ENCODE measurements at regions not wholly inside any gene's neighbourhood (a gene's known extent, or its start where the extent isn't known, plus 50 kb on each side); places are given as distances from the start of the nearest gene placed in this dataset.

DNA sequence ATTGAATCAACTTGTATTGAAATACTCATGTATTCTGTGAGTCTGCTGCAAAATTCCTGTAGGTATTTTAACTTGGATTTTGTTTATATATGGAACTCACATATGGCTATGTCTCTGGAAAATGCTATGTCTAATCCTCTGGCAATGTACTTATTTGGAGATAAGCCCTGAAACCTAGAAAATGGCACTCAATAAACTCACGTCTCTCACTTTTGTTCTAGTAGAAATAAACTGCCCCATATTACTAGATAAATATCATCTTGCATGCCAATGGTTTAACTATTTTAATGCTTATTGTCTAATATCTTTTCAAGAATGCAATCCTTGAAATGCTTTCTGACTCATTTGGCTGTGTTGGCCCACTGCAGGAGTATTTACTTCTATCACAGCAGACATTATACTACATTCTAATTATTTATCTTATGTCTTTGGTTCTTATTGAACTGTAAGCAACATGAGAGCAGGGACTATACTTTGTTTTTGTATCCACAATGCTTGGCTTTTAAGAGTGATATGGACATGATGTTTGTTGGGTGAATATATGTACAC lies 292.2 kb upstream of the RSPO3 start:
- TF ChIP-seq, protein P1, sequence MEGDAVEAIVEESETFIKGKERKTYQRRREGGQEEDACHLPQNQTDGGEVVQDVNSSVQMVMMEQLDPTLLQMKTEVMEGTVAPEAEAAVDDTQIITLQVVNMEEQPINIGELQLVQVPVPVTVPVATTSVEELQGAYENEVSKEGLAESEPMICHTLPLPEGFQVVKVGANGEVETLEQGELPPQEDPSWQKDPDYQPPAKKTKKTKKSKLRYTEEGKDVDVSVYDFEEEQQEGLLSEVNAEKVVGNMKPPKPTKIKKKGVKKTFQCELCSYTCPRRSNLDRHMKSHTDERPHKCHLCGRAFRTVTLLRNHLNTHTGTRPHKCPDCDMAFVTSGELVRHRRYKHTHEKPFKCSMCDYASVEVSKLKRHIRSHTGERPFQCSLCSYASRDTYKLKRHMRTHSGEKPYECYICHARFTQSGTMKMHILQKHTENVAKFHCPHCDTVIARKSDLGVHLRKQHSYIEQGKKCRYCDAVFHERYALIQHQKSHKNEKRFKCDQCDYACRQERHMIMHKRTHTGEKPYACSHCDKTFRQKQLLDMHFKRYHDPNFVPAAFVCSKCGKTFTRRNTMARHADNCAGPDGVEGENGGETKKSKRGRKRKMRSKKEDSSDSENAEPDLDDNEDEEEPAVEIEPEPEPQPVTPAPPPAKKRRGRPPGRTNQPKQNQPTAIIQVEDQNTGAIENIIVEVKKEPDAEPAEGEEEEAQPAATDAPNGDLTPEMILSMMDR (IDR thresholded peaks at IDR 0.05): no peak
- no peak for TF ChIP-seq POLR2A (IDR thresholded peaks at IDR 0.05)
- no peak for DNase-seq
- Histone ChIP-seq H3K27me3 (no peaks in the 10 kb centered on the region), H3K9me3 (no peaks in the 10 kb centered on the region), H3K36me3 (no peaks in the 10 kb centered on the region), H3K27ac (no peak overlapping the region), H3K4me1 (no peaks in the 10 kb centered on the region), H3K4me3 (no peak overlapping the region)
- intact Hi-C loops (cut with DNase I): no loop called here
- WGBS, 2 donors: 57 to 71% methylated on average over 1 of the region's 1 CpG

DNA sequence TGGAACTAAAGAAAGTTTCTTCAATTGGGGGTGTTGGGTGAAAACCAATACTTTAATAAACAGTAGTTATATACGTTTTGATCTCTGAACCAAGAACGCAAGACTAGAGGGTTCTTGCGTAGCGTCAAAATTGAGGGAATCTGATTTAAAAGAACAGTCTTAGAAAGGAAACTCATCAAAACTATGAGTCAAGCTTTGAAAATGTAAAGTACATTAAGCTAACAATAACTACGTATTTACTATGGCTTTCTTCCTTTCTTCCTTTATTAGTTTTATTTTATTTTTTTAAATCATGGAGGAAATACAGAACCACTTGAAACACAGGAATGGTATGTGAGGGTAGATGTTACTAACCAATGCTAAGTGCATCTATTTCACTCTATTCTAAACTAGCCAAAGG lies 287.0 kb upstream of the RSPO3 start:
- H3K4me3 ChIP-seq: no peak overlapping the region
- intact Hi-C loops (cut with DNase I): no loop called here
- H3K4me1 ChIP-seq: no peaks in the 10 kb centered on the region
- DNase-seq: no peak
- no peaks in the 10 kb centered on the region for H3K36me3 ChIP-seq
- no peak overlapping the region for H3K27ac ChIP-seq
- no peaks in the 10 kb centered on the region for H3K27me3 ChIP-seq
- no peaks in the 10 kb centered on the region for H3K9me3 ChIP-seq
- no peak for TF ChIP-seq POLR2A (IDR thresholded peaks at IDR 0.05)
- TF ChIP-seq, protein P1 (IDR thresholded peaks at IDR 0.05): no peak
- 54 to 81% methylated on average over 5 of the region's 5 CpGs for WGBS, 2 donors

DNA sequence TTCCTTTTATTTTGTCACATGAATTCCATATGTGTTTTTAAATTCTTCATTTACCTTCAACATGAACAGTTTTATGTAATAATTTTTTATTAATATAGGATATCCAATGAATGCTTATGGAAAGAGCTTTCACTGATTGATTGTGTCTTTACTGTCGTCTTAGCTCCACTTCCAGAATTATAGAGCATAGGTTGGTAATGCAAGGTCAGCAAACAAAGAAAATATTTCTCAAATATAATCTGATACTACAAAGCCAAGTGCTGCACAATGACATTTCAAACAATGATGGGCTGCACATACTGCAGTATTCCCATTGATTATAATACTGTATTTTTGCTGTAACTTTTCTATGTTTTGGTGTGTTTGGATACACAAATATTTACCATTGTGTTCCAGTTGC lies 275.7 kb upstream of the RSPO3 start:
- H3K36me3 ChIP-seq: no peaks in the 10 kb centered on the region
- no peak overlapping the region for H3K4me3 ChIP-seq
- 59 to 64% methylated on average over 1 of the region's 1 CpG for WGBS, 2 donors
- DNase-seq: no peak
- intact Hi-C loops (cut with DNase I): no loop called here
- no peaks in the 10 kb centered on the region for H3K27me3 ChIP-seq
- no peak overlapping the region for H3K27ac ChIP-seq
- TF ChIP-seq POLR2A (IDR thresholded peaks at IDR 0.05): no peak
- TF ChIP-seq, protein P1 (IDR thresholded peaks at IDR 0.05): no peak
- no peaks in the 10 kb centered on the region for H3K4me1 ChIP-seq
- H3K9me3 ChIP-seq: no peaks in the 10 kb centered on the region

DNA sequence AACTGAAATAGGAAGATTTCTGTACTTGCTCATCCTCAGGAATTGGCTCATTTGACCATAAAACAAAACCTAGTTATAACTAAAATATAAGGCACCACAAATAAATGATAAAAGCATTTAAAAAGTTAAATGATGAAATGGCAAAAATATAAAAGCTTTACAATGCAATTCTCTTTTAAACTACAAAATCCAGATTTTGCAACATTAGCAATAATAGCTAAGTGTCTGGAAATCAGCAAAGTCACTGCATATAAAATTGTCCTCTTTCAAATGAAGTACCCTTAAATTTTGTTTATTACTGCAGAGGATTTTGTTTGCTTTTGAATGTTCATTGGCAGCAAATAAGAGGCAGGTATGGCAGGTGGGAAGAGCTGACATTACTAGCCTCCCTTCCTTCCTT lies 270.4 kb upstream of the RSPO3 start:
- Histone ChIP-seq H3K27ac (no peak overlapping the region), H3K27me3 (no peaks in the 10 kb centered on the region), H3K36me3 (no peaks in the 10 kb centered on the region), H3K4me1 (no peaks in the 10 kb centered on the region), H3K4me3 (no peak overlapping the region), H3K9me3 (no peaks in the 10 kb centered on the region)
- TF ChIP-seq, protein P1 (IDR thresholded peaks at IDR 0.05): no peak
- TF ChIP-seq POLR2A (IDR thresholded peaks at IDR 0.05): no peak
- DNase-seq: no peak
- intact Hi-C loops (cut with DNase I): no loop called here

DNA sequence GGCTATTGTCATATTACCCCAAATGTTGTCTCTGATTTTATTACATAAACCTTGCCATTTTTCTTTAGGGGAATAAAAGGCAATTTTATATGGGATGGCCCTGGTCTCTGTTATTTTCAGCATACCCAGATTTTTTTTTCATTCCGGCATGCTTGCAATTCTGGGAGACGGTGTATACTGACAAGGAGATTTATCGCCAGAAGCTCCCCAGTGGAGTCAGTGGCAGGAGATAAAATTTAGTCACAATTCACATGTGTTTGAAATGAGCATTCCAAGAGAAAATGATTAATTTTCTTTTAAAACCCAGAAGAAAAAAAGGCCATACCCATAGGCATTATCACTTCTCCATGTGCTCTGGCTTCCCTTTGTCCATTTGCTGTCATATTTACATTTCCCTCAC lies 250.8 kb upstream of the RSPO3 start:
- no peak for DNase-seq
- TF ChIP-seq POLR2A (IDR thresholded peaks at IDR 0.05): no peak
- TF ChIP-seq, protein P1 (IDR thresholded peaks at IDR 0.05): no peak
- H3K27me3 ChIP-seq: no peaks in the 10 kb centered on the region
- H3K36me3 ChIP-seq: no peaks in the 10 kb centered on the region
- H3K27ac ChIP-seq: no peak overlapping the region
- no peaks in the 10 kb centered on the region for H3K9me3 ChIP-seq
- H3K4me1 ChIP-seq: no peaks in the 10 kb centered on the region
- H3K4me3 ChIP-seq: no peak overlapping the region
- intact Hi-C loops (cut with DNase I): no loop called here
- 75 to 87% methylated on average over 3 of the region's 3 CpGs for WGBS, 2 donors

Data from esophagus squamous epithelium (tissue), 5 donors.